Activated CD8-positive, alpha-beta T cell treated with anti-CD3 and anti-CD28 coated beads for 36 hours (primary cell): ENCODE measurements at regions not wholly inside any gene's neighbourhood (a gene's known extent, or its start where the extent isn't known, plus 50 kb on each side); places are given as distances from the start of the nearest gene placed in this dataset.
"Not testable (repeated sequence)": the region's sequence is repeated elsewhere in the genome, so short reads cannot be mapped to it uniquely, and the experiment has no call there.

ENCODE experiments used
- ATAC-seq: fragments of 200-7000 bp; cut with Tn5 transposase; one replicate; pipeline ENCODE4 v1.10.0; 2021; ENCODE audit warnings: mild to moderate bottlenecking, moderate library complexity
- CTCF ChIA-PET: fragments of 350-600 bp; sonication (Branson Sonifier 250); formaldehyde crosslinking; loops from one replicate; lab custom pipeline; 2021; ENCODE audit warnings: antibody characterized with exemption; lab: Charles Lee
- POLR2A ChIA-PET: fragments of 350-600 bp; sonication (Branson Sonifier 250); formaldehyde crosslinking; loops from one replicate; lab custom pipeline; 2021; ENCODE audit warnings: antibody characterized with exemption; lab: Charles Lee
- DNase-seq: peaks from one replicate; pipeline ENCODE4 v3.0.0-alpha.2; 2020
- H3K27ac Mint-ChIP-seq: one replicate; pipeline ENCODE4 v1.8.0; 2021; ENCODE audit warnings: mild to moderate bottlenecking, mixed read lengths
- H3K27me3 Mint-ChIP-seq: one replicate; pipeline ENCODE4 v1.8.0; 2021; ENCODE audit warnings: mixed read lengths
- H3K36me3 Mint-ChIP-seq: one replicate; pipeline ENCODE4 v1.8.0; 2021; ENCODE audit warnings: low read depth, mixed read lengths
- H3K4me1 Mint-ChIP-seq: one replicate; pipeline ENCODE4 v1.8.0; 2021; ENCODE audit warnings: low read depth, mixed read lengths
- H3K4me3 Mint-ChIP-seq: one replicate; pipeline ENCODE4 v1.8.0; 2021; ENCODE audit warnings: mild to moderate bottlenecking, moderate library complexity, mixed read lengths
- H3K9me3 Mint-ChIP-seq: one replicate; pipeline ENCODE4 v1.8.0; 2021; ENCODE audit warnings: mixed read lengths
- CTCF ChIP-seq: fragments of 200-600 bp; IDR thresholded peaks from one replicate; pipeline ENCODE4 v1.8.0; 2022; ENCODE audit warnings: antibody characterized with exemption, mild to moderate bottlenecking
- intact Hi-C: fragments of 100-400 bp; cut with micrococcal nuclease; formaldehyde crosslinking; loops from one replicate; pipeline ENCODE4 v1.10.0; 2022

- H3K9me3 Mint-ChIP-seq: peaks cover 1% of the 10 kb centered on the region
- DNase-seq: no peak
- TF ChIP-seq CTCF: no peak
- no peak for ATAC-seq
- no peak overlapping the region for H3K27ac Mint-ChIP-seq
- intact Hi-C loops: no loop called here
- H3K4me1 Mint-ChIP-seq: no peaks in the 10 kb centered on the region
- H3K4me3 Mint-ChIP-seq: no peak overlapping the region
- ChIA-PET POLR2A (no interaction called here), CTCF (no interaction called here)
- no peaks in the 10 kb centered on the region for H3K27me3 Mint-ChIP-seq
- no peaks in the 10 kb centered on the region for H3K36me3 Mint-ChIP-seq
Observed at GRCh38 chr5:124980163-124980941, 233.9 kb upstream of the ZNF608 start.

GRCh38 chr5:124981901-124982300 is 235.5 kb upstream of the ZNF608 start:
- DNase-seq (no peak), ATAC-seq (no peak)
- no peaks in the 10 kb centered on the region for H3K27me3 Mint-ChIP-seq
- no peak overlapping the region for H3K27ac Mint-ChIP-seq
- CTCF ChIA-PET: no interaction called here
- no peak overlapping the region for H3K4me3 Mint-ChIP-seq
- peaks cover 6% of the 10 kb centered on the region for H3K9me3 Mint-ChIP-seq
- H3K4me1 Mint-ChIP-seq: no peaks in the 10 kb centered on the region
- no peak for TF ChIP-seq CTCF
- POLR2A ChIA-PET: no interaction called here
- no peaks in the 10 kb centered on the region for H3K36me3 Mint-ChIP-seq
- intact Hi-C loops: no loop called here

- CTCF ChIA-PET: no interaction called here
- ATAC-seq (no peak), DNase-seq (no peak)
- Mint-ChIP-seq H3K9me3 (peaks cover 11% of the 10 kb centered on the region), H3K4me1 (no peaks in the 10 kb centered on the region), H3K36me3 (no peaks in the 10 kb centered on the region), H3K27me3 (no peaks in the 10 kb centered on the region), H3K27ac (no peak overlapping the region), H3K4me3 (no peak overlapping the region)
- no peak for TF ChIP-seq CTCF
- POLR2A ChIA-PET: no interaction called here
- intact Hi-C loops: no loop called here
Observed at GRCh38 chr5:124986170-124986569, 239.7 kb upstream of the ZNF608 start.

- DNase-seq: no peak
- ChIA-PET POLR2A (no interaction called here), CTCF (no interaction called here)
- ATAC-seq: no peak
- H3K27me3 Mint-ChIP-seq: no peaks in the 10 kb centered on the region
- no peak overlapping the region for H3K27ac Mint-ChIP-seq
- peaks cover 11% of the 10 kb centered on the region for H3K9me3 Mint-ChIP-seq
- H3K4me3 Mint-ChIP-seq: no peak overlapping the region
- H3K4me1 Mint-ChIP-seq: no peaks in the 10 kb centered on the region
- no peaks in the 10 kb centered on the region for H3K36me3 Mint-ChIP-seq
- no peak for TF ChIP-seq CTCF
- intact Hi-C loops: no loop called here
Observed at GRCh38 chr5:124986667-124987066, 240.2 kb upstream of the ZNF608 start.

- peaks cover 11% of the 10 kb centered on the region for H3K9me3 Mint-ChIP-seq
- intact Hi-C loops, H3K27me3 Mint-ChIP-seq, POLR2A ChIA-PET, ATAC-seq, H3K27ac Mint-ChIP-seq, H3K4me1 Mint-ChIP-seq, H3K36me3 Mint-ChIP-seq, CTCF ChIA-PET, H3K4me3 Mint-ChIP-seq, DNase-seq: not testable (repeated sequence)
Observed at GRCh38 chr5:124987786-124988185, 241.3 kb upstream of the ZNF608 start.
